SK-N-SH (cell line): ENCODE measurements at regions not wholly inside any gene's neighbourhood (a gene's known extent, or its start where the extent isn't known, plus 50 kb on each side); places are given as distances from the start of the nearest gene placed in this dataset.

Experiments
- CTCF ChIA-PET: fragments of 300-600, 350-600 bp; formaldehyde crosslinking; extraction: SDS; loops from one replicate; lab custom pipeline; 2021; lab: Yijun Ruan, JAX
- POLR2A ChIA-PET: fragments of 350-600 bp; sonication (Branson Sonifier 250); formaldehyde crosslinking; extraction: SDS; loops from one replicate; lab custom pipeline; 2020; ENCODE audit warnings: antibody characterized with exemption, inconsistent platforms; lab: Yijun Ruan, JAX
- DNase-seq: peaks from one replicate; pipeline ENCODE4 v3.0.0; 2012
- H2AFZ ChIP-seq: fragments of 200-600 bp; sonication (generic); 2 replicates; pipeline ENCODE4 v1.8.1; 2016; ENCODE audit warnings: antibody characterized with exemption, mild to moderate bottlenecking, low read depth
- H3F3A ChIP-seq: fragments of 200-600 bp; sonication (generic); replicated peaks from 2 replicates; pipeline ENCODE3; 2016; ENCODE audit warnings: antibody characterized with exemption, mild to moderate bottlenecking; ENCODE audit not compliant: insufficient read depth
- H3K27ac ChIP-seq, 2 experiments: fragments of 200-500 bp in 1 of 2; fragments of 200-600 bp in 1 of 2; sonication (Bioruptor generic) in 1 of 2; sonication (generic), shearing (Covaris generic) in 1 of 2; 2 replicates each; pipeline versions ENCODE4 v1.5.1 to v1.6.1; 2014 to 2016; ENCODE audit warnings: low read depth in 2 of 2, inconsistent platforms in 1 of 2, low read length in 1 of 2, mild to moderate bottlenecking in 1 of 2, mixed read lengths in 1 of 2
- H3K27me3 ChIP-seq: fragments of 200-600 bp; sonication (generic), shearing (Covaris generic); 2 replicates; pipeline ENCODE4 v1.6.1; 2016; ENCODE audit warnings: mixed run types; ENCODE audit not compliant: insufficient read depth
- H3K36me3 ChIP-seq, 2 experiments: fragments of 200-500 bp in 1 of 2; fragments of 200-600 bp in 1 of 2; sonication (Bioruptor generic) in 1 of 2; sonication (generic) in 1 of 2; replicated peaks in 1 of 2; 2 replicates each; pipeline versions ENCODE3 to v1.5.1; 2014 to 2016; ENCODE audit warnings: low read length in 1 of 2, mild to moderate bottlenecking in 1 of 2; ENCODE audit not compliant: insufficient read depth in 2 of 2, control insufficient read depth in 1 of 2
- H3K4me1 ChIP-seq, 2 experiments: fragments of 200-500 bp in 1 of 2; fragments of 200-600 bp in 1 of 2; sonication (Bioruptor generic) in 1 of 2; sonication (generic), shearing (Covaris generic) in 1 of 2; 2 replicates each; pipeline versions ENCODE4 v1.5.1 to v1.6.1; 2014 to 2016; ENCODE audit warnings: low read depth in 1 of 2, low read length in 1 of 2, mixed run types in 1 of 2; ENCODE audit not compliant: insufficient read depth in 2 of 2, control insufficient read depth in 1 of 2
- H3K4me2 ChIP-seq: fragments of 200-600 bp; sonication (generic), shearing (Covaris generic); 2 replicates; pipeline ENCODE4 v1.6.1; 2017; ENCODE audit warnings: mixed run types
- H3K4me3 ChIP-seq, 2 experiments: fragments of 200-500 bp in 1 of 2; fragments of 200-600 bp in 1 of 2; sonication (Bioruptor generic) in 1 of 2; sonication (generic), shearing (Covaris generic) in 1 of 2; 2 replicates each; pipeline versions ENCODE4 v1.5.1 to v1.8.1; 2014 to 2016; ENCODE audit warnings: low read depth in 2 of 2, inconsistent platforms in 1 of 2, low read length in 1 of 2, mild to moderate bottlenecking in 1 of 2, mixed read lengths in 1 of 2, moderate library complexity in 1 of 2
- H3K79me2 ChIP-seq: fragments of 200-600 bp; sonication (generic); 2 replicates; pipeline ENCODE4 v1.8.1; 2017; ENCODE audit warnings: mild to moderate bottlenecking; ENCODE audit not compliant: insufficient read depth
- H3K9ac ChIP-seq: fragments of 200-600 bp; sonication (generic); 2 replicates; pipeline ENCODE4 v1.6.1; 2017; ENCODE audit warnings: mixed run types
- H3K9me2 ChIP-seq: fragments of 200-600 bp; sonication (generic); 2 replicates; pipeline ENCODE4 v1.6.1; 2017; ENCODE audit warnings: mixed run types
- H3K9me3 ChIP-seq: fragments of 200-600 bp; sonication (generic); 2 replicates; pipeline ENCODE4 v1.6.1; 2017; ENCODE audit warnings: mixed run types, mild to moderate bottlenecking, moderate library complexity
- H4K20me1 ChIP-seq: fragments of 200-600 bp; sonication (generic); 2 replicates; pipeline ENCODE4 v1.6.1; 2017; ENCODE audit warnings: mild to moderate bottlenecking, mixed run types; ENCODE audit not compliant: insufficient read depth
- CHD2 ChIP-seq: fragments of 150-350 bp; IDR thresholded peaks from 2 replicates; pipeline ENCODE4 v1.6.1; 2018; ENCODE audit warnings: low read length; ENCODE audit not compliant: partially characterized antibody
- ELF1 ChIP-seq: IDR thresholded peaks from 2 replicates; pipeline ENCODE4 v1.4.0; 2012
- EP300 ChIP-seq, 2 experiments: IDR thresholded peaks; 2 replicates each; pipeline versions ENCODE4 v1.4.0 to v1.6.1; 2012; ENCODE audit warnings: borderline replicate concordance in 1 of 2, low read depth in 1 of 2, low read length in 1 of 2
- EZH2phosphoT487 ChIP-seq: fragments of 200-600 bp; sonication (generic); IDR thresholded peaks from 2 replicates; pipeline ENCODE4 v1.6.1; 2017; ENCODE audit warnings: low read depth, mixed run types, mild to moderate bottlenecking, antibody characterized with exemption, moderate library complexity, borderline replicate concordance
- FOSL2 ChIP-seq: IDR thresholded peaks from 2 replicates; pipeline ENCODE4 v1.4.0; 2012; ENCODE audit warnings: low read depth, mild to moderate bottlenecking, moderate library complexity, borderline replicate concordance
- GABPA ChIP-seq: IDR thresholded peaks from 2 replicates; pipeline ENCODE4 v1.4.0; 2012; ENCODE audit warnings: low read depth, mild to moderate bottlenecking
- GATA2 ChIP-seq: sonication (generic); formaldehyde crosslinking; IDR thresholded peaks from 2 replicates; pipeline ENCODE4 v1.5.0; 2020; ENCODE audit warnings: mild to moderate bottlenecking, missing genetic modification reagents
- MAX ChIP-seq: IDR thresholded peaks from 2 replicates; pipeline ENCODE4 v1.4.0; 2012; ENCODE audit warnings: low read depth
- MEF2A ChIP-seq: IDR thresholded peaks from 2 replicates; pipeline ENCODE4 v1.4.0; 2012; ENCODE audit warnings: low read depth, borderline replicate concordance
- MXI1 ChIP-seq: IDR thresholded peaks from 2 replicates; pipeline ENCODE4 v1.6.1; 2012; ENCODE audit warnings: mild to moderate bottlenecking, low read depth, low read length, improper control_type of control experiment
- NFIC ChIP-seq: IDR thresholded peaks from 2 replicates; pipeline ENCODE4 v1.4.0; 2012; ENCODE audit warnings: borderline replicate concordance
- NRF1 ChIP-seq: IDR thresholded peaks from 2 replicates; pipeline ENCODE4 v1.6.1; 2012; ENCODE audit warnings: low read depth, mild to moderate bottlenecking, low read length
- PBX3 ChIP-seq: IDR thresholded peaks from 2 replicates; pipeline ENCODE4; 2012
- RCOR1 ChIP-seq: fragments of 150-350 bp; IDR thresholded peaks from 2 replicates; pipeline ENCODE4 v1.6.1; 2017; ENCODE audit warnings: antibody characterized with exemption, low read length
- RXRA ChIP-seq: IDR thresholded peaks from 2 replicates; pipeline ENCODE4 v1.4.0; 2012; ENCODE audit warnings: low read depth, mild to moderate bottlenecking, borderline replicate concordance
- TEAD4 ChIP-seq: IDR thresholded peaks from 2 replicates; pipeline ENCODE4 v1.4.0; 2012; ENCODE audit warnings: mild to moderate bottlenecking, borderline replicate concordance; ENCODE audit not compliant: insufficient read depth
- ZBTB33 ChIP-seq: IDR thresholded peaks from 2 replicates; pipeline ENCODE4 v1.4.0; 2012; ENCODE audit warnings: low read depth, borderline replicate concordance
- WGBS: methylation state at CpG from one replicate; pipeline ENCODE4 v1.1.6; 2017; ENCODE audit warnings: low lambda C conversion rate; 5-methylcytosine and 5-hydroxymethylcytosine counted together

- DNase-seq, result no peak
- CTCF ChIA-PET, result no interaction called here
- no peaks in the 10 kb centered on the region for H3K79me2 ChIP-seq
- H4K20me1 ChIP-seq, result no peaks in the 10 kb centered on the region
- H3K27me3 ChIP-seq, result no peaks in the 10 kb centered on the region
- POLR2A ChIA-PET, result no interaction called here
- H3K4me1 ChIP-seq, result no peaks in the 10 kb centered on the region
- 3% methylated on average over 6 of the region's 6 CpGs for WGBS
- H3K4me3 ChIP-seq, result no peak overlapping the region
- H2AFZ ChIP-seq, result no peak overlapping the region
- no peak overlapping the region for H3K9ac ChIP-seq
- no peak overlapping the region for H3K4me2 ChIP-seq
- no peaks in the 10 kb centered on the region for H3K36me3 ChIP-seq
- H3K9me2 ChIP-seq, result no peaks in the 10 kb centered on the region
- no peak overlapping the region for H3K27ac ChIP-seq
- H3K9me3 ChIP-seq, result no peaks in the 10 kb centered on the region
- no peaks in the 10 kb centered on the region for H3F3A ChIP-seq
- no peak for TF ChIP-seq MEF2A
- TF ChIP-seq NRF1, result no peak
- no peak for TF ChIP-seq MXI1
- TF ChIP-seq FOSL2, result no peak
- TF ChIP-seq TEAD4, result no peak
- no peak for TF ChIP-seq PBX3
- no peak for TF ChIP-seq EP300 (IDR thresholded peaks at IDR 0.05; ENCODE audit: borderline replicate concordance in 1 of 2, low read depth in 1 of 2, low read length in 1 of 2)
- TF ChIP-seq EZH2phosphoT487, result no peak
- TF ChIP-seq GATA2 (CRISPR knock-in tag), result no peak
- TF ChIP-seq RXRA, result no peak
- TF ChIP-seq ZBTB33, result no peak
- TF ChIP-seq RCOR1, result no peak
- TF ChIP-seq ELF1, result no peak
- no peak for TF ChIP-seq NFIC
- TF ChIP-seq CHD2, result no peak
- no peak for TF ChIP-seq MAX
- no peak for TF ChIP-seq GABPA
- TF ChIP-seq, all 33 proteins: peak for 0
Observed at GRCh38 chr3:144663456-144664436, 692.1 kb downstream of the DIPK2A start.
